Gastroesophageal sphincter (tissue), 3 donors: ENCODE measurements at regions not wholly inside any gene's neighbourhood (a gene's known extent, or its start where the extent isn't known, plus 50 kb on each side); places are given as distances from the start of the nearest gene placed in this dataset.

Experiments
- CTCF ChIP-seq, 4 experiments: fragments of 200-600 bp in 2 of 4; fragments of 450-650 bp in 2 of 4; sonication (generic) in 1 of 4; IDR thresholded peaks; one replicate each; pipeline ENCODE4 v1.5.1; 2017 to 2019; ENCODE audit warnings: antibody characterized with exemption in 4 of 4, mild to moderate bottlenecking in 2 of 4, moderate library complexity in 2 of 4
- EP300 ChIP-seq: sonication (generic); formaldehyde crosslinking; IDR thresholded peaks from one replicate; pipeline ENCODE4 v1.6.1; 2017; ENCODE audit warnings: antibody characterized with exemption, mild to moderate bottlenecking
- POLR2A ChIP-seq, 2 donors: fragments of 450-650 bp; IDR thresholded peaks; one replicate each; pipeline ENCODE4 v1.6.1; 2017; ENCODE audit warnings: antibody characterized with exemption in 2 of 2, mild to moderate bottlenecking in 2 of 2, moderate library complexity in 1 of 2

DNA sequence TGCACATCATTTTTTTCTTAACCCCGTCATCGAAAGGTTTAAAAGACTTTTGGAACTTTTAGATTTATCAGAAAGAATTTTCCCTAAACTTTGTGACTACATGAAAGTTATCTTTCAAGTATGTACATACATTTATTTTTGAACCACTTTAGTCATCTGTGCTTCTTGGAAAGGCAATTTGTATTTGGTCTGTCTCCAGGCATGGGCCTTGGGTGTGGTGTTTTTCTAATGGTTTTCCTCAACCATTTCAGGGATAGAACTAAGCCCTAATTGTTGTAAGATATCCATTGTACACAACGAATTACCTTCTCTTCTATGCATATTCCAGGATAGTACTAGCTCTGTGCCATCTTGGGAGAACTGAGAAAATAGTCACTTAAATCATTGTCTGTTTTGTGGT, 191.5 kb upstream of the RPL34 start:
- no peak for TF ChIP-seq CTCF (IDR thresholded peaks at IDR 0.05)
- no peak for TF ChIP-seq POLR2A (IDR thresholded peaks at IDR 0.05)
- no peak for TF ChIP-seq EP300
